ENCODE measurements at regions not wholly inside any gene's neighbourhood (a gene's known extent, or its start where the extent isn't known, plus 50 kb on each side); places are given as distances from the start of the nearest gene placed in this dataset.
"Not testable (repeated sequence)": the region's sequence is repeated elsewhere in the genome, so short reads cannot be mapped to it uniquely, and the experiment has no call there.

GRCh38 chr4:56139241-56139827, 190.6 kb downstream of the CEP135 start:
- Histone ChIP-seq H3K4me3 (replicated peaks; ENCODE audit: insufficient read depth, low read length) (no peak overlapping the region), H3K27ac (replicated peaks) (no peak overlapping the region), H3K27me3 (ENCODE audit: insufficient read depth, poor library complexity, severe bottlenecking) (no peaks in the 10 kb centered on the region)
- no peak for TF ChIP-seq POLR2AphosphoS5 (IDR thresholded peaks at IDR 0.05; ENCODE audit: low read depth)
- TF ChIP-seq SPI1 (IDR thresholded peaks at IDR 0.05; ENCODE audit: borderline replicate concordance, low read depth), result no peak
- no peak for TF ChIP-seq CTCF (IDR thresholded peaks at IDR 0.05; ENCODE audit: insufficient read depth, low read length)
- no peak for TF ChIP-seq GABPA (IDR thresholded peaks at IDR 0.05; ENCODE audit: low read depth)
- no peak for TF ChIP-seq REST (IDR thresholded peaks at IDR 0.05; ENCODE audit: insufficient replicate concordance, low read depth)
- no peak for DNase-seq (ENCODE audit: low read depth in 1 of 2, low spot score in 1 of 2)

- not testable (repeated sequence) for H3K4me3 ChIP-seq (replicated peaks; ENCODE audit: insufficient read depth, low read length); H3K27ac ChIP-seq (replicated peaks); H3K27me3 ChIP-seq (ENCODE audit: insufficient read depth, poor library complexity, severe bottlenecking); DNase-seq (ENCODE audit: low read depth in 1 of 2, low spot score in 1 of 2)
These were observed 186.1 kb downstream of the CEP135 start for GRCh38 chr4:56134834-56135233.

GRCh38 chr4:56134266-56134665, 185.5 kb downstream of the CEP135 start:
- peak in 1 of 2 experiments; percentile 13 for DNase-seq (ENCODE audit: low read depth in 1 of 2, low spot score in 1 of 2)
- H3K27ac ChIP-seq (replicated peaks), result no peak overlapping the region
- no peak overlapping the region for H3K4me3 ChIP-seq (replicated peaks; ENCODE audit: insufficient read depth, low read length)
- TF ChIP-seq CTCF (IDR thresholded peaks at IDR 0.05; ENCODE audit: insufficient read depth, low read length) (no peak), POLR2AphosphoS5 (IDR thresholded peaks at IDR 0.05; ENCODE audit: low read depth) (no peak), REST (IDR thresholded peaks at IDR 0.05; ENCODE audit: insufficient replicate concordance, low read depth) (no peak), SPI1 (IDR thresholded peaks at IDR 0.05; ENCODE audit: borderline replicate concordance, low read depth) (no peak), GABPA (IDR thresholded peaks at IDR 0.05; ENCODE audit: low read depth) (no peak)
- no peaks in the 10 kb centered on the region for H3K27me3 ChIP-seq (ENCODE audit: insufficient read depth, poor library complexity, severe bottlenecking)

GRCh38 chr4:56132835-56133234, 184.1 kb downstream of the CEP135 start:
- H3K27ac ChIP-seq (replicated peaks), result no peak overlapping the region
- DNase-seq (ENCODE audit: low read depth in 1 of 2, low spot score in 1 of 2), result no peak

More at GRCh38 chr4:56132835-56133234, 184.1 kb downstream of the CEP135 start:
- no peak overlapping the region for H3K4me3 ChIP-seq (replicated peaks; ENCODE audit: insufficient read depth, low read length)
- TF ChIP-seq SPI1 (IDR thresholded peaks at IDR 0.05; ENCODE audit: borderline replicate concordance, low read depth) (no peak), GABPA (IDR thresholded peaks at IDR 0.05; ENCODE audit: low read depth) (no peak), REST (IDR thresholded peaks at IDR 0.05; ENCODE audit: insufficient replicate concordance, low read depth) (no peak), CTCF (IDR thresholded peaks at IDR 0.05; ENCODE audit: insufficient read depth, low read length) (no peak), POLR2AphosphoS5 (IDR thresholded peaks at IDR 0.05; ENCODE audit: low read depth) (no peak)
- H3K27me3 ChIP-seq (ENCODE audit: insufficient read depth, poor library complexity, severe bottlenecking), result no peaks in the 10 kb centered on the region
